Muscle layer of colon (tissue), 2 donors: ENCODE measurements at regions not wholly inside any gene's neighbourhood (a gene's known extent, or its start where the extent isn't known, plus 50 kb on each side); places are given as distances from the start of the nearest gene placed in this dataset.

Source experiments
- H3K27ac ChIP-seq: one replicate; pipeline ENCODE4 v1.7.0; 2013; ENCODE audit warnings: low read depth, mild to moderate bottlenecking, low read length, moderate library complexity
- H3K27me3 ChIP-seq, 2 donors: one replicate each; pipeline ENCODE4 v1.7.0; 2013; ENCODE audit warnings: low read length in 2 of 2, mild to moderate bottlenecking in 2 of 2; ENCODE audit not compliant: insufficient read depth in 2 of 2, control insufficient read depth in 1 of 2
- H3K36me3 ChIP-seq: one replicate; pipeline ENCODE4 v1.7.0; 2013; ENCODE audit warnings: mild to moderate bottlenecking, low read length; ENCODE audit not compliant: insufficient read depth
- H3K4me1 ChIP-seq: one replicate; pipeline ENCODE4 v1.7.0; 2013; ENCODE audit warnings: mild to moderate bottlenecking, low read length; ENCODE audit not compliant: insufficient read depth
- H3K4me3 ChIP-seq, 2 donors: one replicate each; pipeline ENCODE4 v1.7.0; 2013; ENCODE audit warnings: low read length in 2 of 2, low read depth in 1 of 2, mild to moderate bottlenecking in 1 of 2, moderate library complexity in 1 of 2
- H3K9ac ChIP-seq: one replicate; pipeline ENCODE4 v1.7.0; 2013; ENCODE audit warnings: low read length
- H3K9me3 ChIP-seq: one replicate; pipeline ENCODE4 v1.7.0; 2013; ENCODE audit warnings: mild to moderate bottlenecking, low read length
- donor health status: abdominal sarcoma.
- donor health status: Adenocarcinoma of cecum.

- Histone ChIP-seq H3K9me3 (no peaks in the 10 kb centered on the region), H3K9ac (no peak overlapping the region), H3K27ac (no peak overlapping the region), H3K4me1 (no peaks in the 10 kb centered on the region), H3K27me3 (no peaks in the 10 kb centered on the region), H3K36me3 (no peaks in the 10 kb centered on the region), H3K4me3 (no peak overlapping the region)
Measured at GRCh38 chr5:167754501-167755021, 536.9 kb upstream of the WWC1 start.

GRCh38 chr5:167755420-167755819 is 536.0 kb upstream of the WWC1 start:
- Histone ChIP-seq H3K4me3 (no peak overlapping the region), H3K27ac (no peak overlapping the region), H3K9me3 (no peaks in the 10 kb centered on the region), H3K36me3 (no peaks in the 10 kb centered on the region), H3K4me1 (no peaks in the 10 kb centered on the region), H3K9ac (no peak overlapping the region), H3K27me3 (no peaks in the 10 kb centered on the region)

GRCh38 chr5:167759057-167759821 is 532.2 kb upstream of the WWC1 start:
- no peaks in the 10 kb centered on the region for H3K36me3 ChIP-seq
- no peak overlapping the region for H3K4me3 ChIP-seq
- no peak overlapping the region for H3K27ac ChIP-seq
- no peak overlapping the region for H3K9ac ChIP-seq
- no peaks in the 10 kb centered on the region for H3K27me3 ChIP-seq
- H3K4me1 ChIP-seq, result no peaks in the 10 kb centered on the region
- H3K9me3 ChIP-seq, result no peaks in the 10 kb centered on the region

GRCh38 chr5:167763772-167764171 is 527.7 kb upstream of the WWC1 start:
- Histone ChIP-seq H3K36me3 (no peaks in the 10 kb centered on the region), H3K4me3 (no peak overlapping the region), H3K4me1 (no peaks in the 10 kb centered on the region), H3K9ac (no peak overlapping the region), H3K27ac (no peak overlapping the region), H3K9me3 (no peaks in the 10 kb centered on the region), H3K27me3 (no peaks in the 10 kb centered on the region)

GRCh38 chr5:167764641-167765289 is 526.7 kb upstream of the WWC1 start:
- H3K4me3 ChIP-seq, result no peak overlapping the region
- H3K27ac ChIP-seq, result no peak overlapping the region

GRCh38 chr5:167765352-167765751 is 526.1 kb upstream of the WWC1 start:
- no peak overlapping the region for H3K4me3 ChIP-seq
- no peaks in the 10 kb centered on the region for H3K4me1 ChIP-seq
- no peaks in the 10 kb centered on the region for H3K27me3 ChIP-seq
- no peak overlapping the region for H3K27ac ChIP-seq
- no peaks in the 10 kb centered on the region for H3K9me3 ChIP-seq
- H3K9ac ChIP-seq, result no peak overlapping the region
- no peaks in the 10 kb centered on the region for H3K36me3 ChIP-seq

More at GRCh38 chr5:167764641-167765289, 526.7 kb upstream of the WWC1 start:
- no peak overlapping the region for H3K9ac ChIP-seq
- H3K4me1 ChIP-seq, result no peaks in the 10 kb centered on the region
- H3K36me3 ChIP-seq, result no peaks in the 10 kb centered on the region
- no peaks in the 10 kb centered on the region for H3K27me3 ChIP-seq
- H3K9me3 ChIP-seq, result no peaks in the 10 kb centered on the region

DNA sequence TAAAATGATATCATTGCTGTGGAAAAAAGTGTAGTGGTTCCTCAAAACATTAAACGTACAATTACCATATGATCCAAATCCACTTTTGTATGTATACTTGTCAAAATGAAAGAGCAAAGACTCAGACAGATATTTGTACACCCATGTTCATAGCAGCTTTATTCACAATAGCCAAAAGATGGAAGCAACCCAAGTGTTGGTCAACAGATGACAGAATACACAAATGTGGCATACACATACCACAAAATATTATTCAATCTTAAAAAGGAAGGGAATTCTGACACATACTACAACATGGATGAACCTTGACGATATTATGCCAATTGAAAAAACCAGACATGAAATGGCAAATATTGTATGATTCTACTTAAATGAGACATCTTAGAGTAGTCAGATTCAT is 524.5 kb upstream of the WWC1 start:
- no peak overlapping the region for H3K4me3 ChIP-seq
- no peak overlapping the region for H3K27ac ChIP-seq
- no peaks in the 10 kb centered on the region for H3K9me3 ChIP-seq
- H3K36me3 ChIP-seq, result no peaks in the 10 kb centered on the region
- H3K9ac ChIP-seq, result no peak overlapping the region
- no peaks in the 10 kb centered on the region for H3K27me3 ChIP-seq
- H3K4me1 ChIP-seq, result no peaks in the 10 kb centered on the region

DNA sequence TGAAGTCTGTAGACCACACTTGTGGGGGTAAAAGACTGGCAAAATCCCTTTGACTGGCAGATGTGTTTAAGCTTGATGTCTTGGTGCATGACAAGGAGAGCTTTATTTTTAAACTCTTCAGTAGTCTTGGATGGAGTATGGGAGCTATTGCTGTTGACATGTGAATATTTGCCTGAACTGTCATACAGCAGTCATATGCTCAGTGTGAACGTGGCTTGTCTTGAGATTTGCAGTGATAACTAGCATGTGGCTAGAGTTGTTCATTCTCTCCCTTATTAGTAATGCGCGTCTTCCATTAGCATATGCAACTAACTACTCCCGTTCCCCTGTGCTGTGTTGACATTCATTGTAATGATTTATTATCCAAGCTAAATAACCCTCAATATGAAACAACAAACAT is 523.6 kb upstream of the WWC1 start:
- H3K36me3 ChIP-seq, result no peaks in the 10 kb centered on the region
- no peak overlapping the region for H3K9ac ChIP-seq
- H3K9me3 ChIP-seq, result no peaks in the 10 kb centered on the region
- no peak overlapping the region for H3K4me3 ChIP-seq
- H3K27ac ChIP-seq, result no peak overlapping the region
- no peaks in the 10 kb centered on the region for H3K4me1 ChIP-seq
- no peaks in the 10 kb centered on the region for H3K27me3 ChIP-seq

DNA sequence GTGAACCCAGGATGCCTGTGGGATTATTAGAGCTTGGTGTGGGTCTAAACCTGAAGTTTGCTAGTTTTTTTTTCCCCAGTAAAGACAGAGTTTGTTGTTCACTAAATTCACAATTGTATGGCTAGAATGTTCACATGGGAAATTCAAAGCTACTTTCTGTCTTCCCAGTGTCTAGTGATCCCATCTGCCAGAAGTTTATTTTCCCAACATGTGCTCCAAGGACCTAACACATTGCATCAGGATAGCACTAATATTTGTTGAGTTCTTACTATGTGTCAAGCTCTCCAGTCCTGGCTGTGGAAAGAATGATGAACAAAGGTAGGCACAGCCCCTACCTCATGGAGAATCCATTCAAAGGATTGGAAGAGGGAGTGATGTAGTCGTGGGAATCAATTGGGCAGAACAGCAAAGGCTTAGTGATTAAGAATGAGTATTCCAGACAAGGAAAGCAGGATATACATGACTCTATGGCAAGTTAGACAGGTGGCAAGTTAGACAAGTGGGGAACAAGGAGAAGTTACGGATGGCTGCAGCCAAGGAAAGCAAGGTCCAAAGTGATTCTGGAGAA is 521.5 kb upstream of the WWC1 start:
- H3K4me1 ChIP-seq, result no peaks in the 10 kb centered on the region
- no peak overlapping the region for H3K27ac ChIP-seq
- H3K27me3 ChIP-seq, result no peaks in the 10 kb centered on the region
- H3K9ac ChIP-seq, result no peak overlapping the region
- H3K4me3 ChIP-seq, result no peak overlapping the region
- no peaks in the 10 kb centered on the region for H3K9me3 ChIP-seq
- H3K36me3 ChIP-seq, result no peaks in the 10 kb centered on the region

DNA sequence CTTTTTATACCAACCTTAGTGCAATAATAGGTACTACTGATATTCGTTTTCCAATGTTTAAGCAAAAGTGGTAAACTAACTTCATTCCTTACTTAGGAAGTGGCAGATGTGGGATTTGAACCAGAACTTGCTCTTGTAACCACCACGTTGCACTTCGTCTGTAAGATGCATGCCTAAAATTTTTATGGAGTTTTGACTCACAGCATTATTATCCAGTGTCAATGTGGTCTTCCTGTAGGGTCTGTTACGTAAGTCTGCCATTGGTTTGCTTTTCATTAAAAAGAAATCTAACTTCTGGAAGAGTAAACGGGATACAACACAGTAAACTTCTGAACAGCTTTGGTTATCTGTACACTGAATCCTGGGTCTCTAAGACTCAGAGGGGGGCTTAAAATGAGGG is 521.0 kb upstream of the WWC1 start:
- Histone ChIP-seq H3K4me1 (no peaks in the 10 kb centered on the region), H3K9ac (no peak overlapping the region), H3K36me3 (no peaks in the 10 kb centered on the region), H3K4me3 (no peak overlapping the region), H3K27ac (no peak overlapping the region), H3K9me3 (no peaks in the 10 kb centered on the region), H3K27me3 (no peaks in the 10 kb centered on the region)

DNA sequence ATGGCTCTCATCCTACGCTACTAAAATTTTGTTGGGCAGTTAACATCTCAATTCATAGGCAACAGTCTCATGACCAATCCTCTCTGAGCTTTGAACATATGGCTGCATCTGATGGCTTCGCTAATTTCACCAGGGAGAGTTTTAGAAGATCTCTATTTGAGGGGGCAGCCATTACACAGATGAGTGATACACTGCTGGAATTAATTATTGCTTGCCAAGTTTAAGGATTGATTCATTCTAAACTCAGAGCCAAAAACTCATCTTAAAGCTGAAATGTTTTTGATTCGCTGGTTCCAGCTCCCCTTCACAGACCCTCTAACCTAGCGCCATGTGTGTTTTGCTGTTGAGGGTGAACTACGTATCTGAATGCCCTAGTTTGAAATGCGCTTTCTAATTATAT is 519.9 kb upstream of the WWC1 start:
- no peak overlapping the region for H3K4me3 ChIP-seq
- H3K9me3 ChIP-seq, result no peaks in the 10 kb centered on the region
- H3K4me1 ChIP-seq, result no peaks in the 10 kb centered on the region
- no peaks in the 10 kb centered on the region for H3K27me3 ChIP-seq
- H3K36me3 ChIP-seq, result no peaks in the 10 kb centered on the region
- H3K9ac ChIP-seq, result no peak overlapping the region
- no peak overlapping the region for H3K27ac ChIP-seq
